Liver (tissue), 8 donors: ENCODE measurements at regions not wholly inside any gene's neighbourhood (a gene's known extent, or its start where the extent isn't known, plus 50 kb on each side); places are given as distances from the start of the nearest gene placed in this dataset.

Experiments used
- DNase-seq: peaks from one replicate; pipeline ENCODE4 v3.0.0-alpha.2; 2017; ENCODE audit warnings: low spot score
- H3K27ac ChIP-seq, 2 donors: one replicate each; pipeline ENCODE4 v1.7.0; 2013; ENCODE audit warnings: inconsistent platforms in 2 of 2, low read length in 2 of 2, control low read depth in 1 of 2, low read depth in 1 of 2, mild to moderate bottlenecking in 1 of 2
- H3K27me3 ChIP-seq, 4 donors: one replicate each; pipeline versions ENCODE4 v1.6.1 to v1.7.0; 2013; ENCODE audit warnings: low read length in 3 of 4, inconsistent platforms in 1 of 4, mild to moderate bottlenecking in 1 of 4, moderate library complexity in 1 of 4; ENCODE audit not compliant: control insufficient read depth in 4 of 4, insufficient read depth in 4 of 4
- H3K36me3 ChIP-seq, 4 donors: one replicate each; pipeline versions ENCODE4 v1.6.1 to v1.7.0; 2013; ENCODE audit warnings: low read length in 3 of 4, mild to moderate bottlenecking in 3 of 4, low read depth in 1 of 4, moderate library complexity in 1 of 4; ENCODE audit not compliant: control insufficient read depth in 4 of 4, insufficient read depth in 3 of 4
- H3K4me1 ChIP-seq, 4 donors: one replicate each; pipeline versions ENCODE4 v1.6.1 to v1.7.0; 2013; ENCODE audit warnings: low read length in 3 of 4, mild to moderate bottlenecking in 3 of 4, moderate library complexity in 1 of 4; ENCODE audit not compliant: control insufficient read depth in 4 of 4, insufficient read depth in 4 of 4
- H3K4me3 ChIP-seq, 3 donors: one replicate each; pipeline versions ENCODE4 v1.6.1 to v1.7.0; 2013; ENCODE audit warnings: low read length in 3 of 3, control low read depth in 1 of 3, low read depth in 1 of 3, mild to moderate bottlenecking in 1 of 3
- H3K9ac ChIP-seq, 2 donors: one replicate each; pipeline ENCODE4 v1.7.0; 2013; ENCODE audit warnings: low read length in 2 of 2, mild to moderate bottlenecking in 2 of 2, moderate library complexity in 2 of 2, control low read depth in 1 of 2, low read depth in 1 of 2
- H3K9me3 ChIP-seq, 4 donors: one replicate each; pipeline versions ENCODE4 v1.6.1 to v1.7.0; 2013; ENCODE audit warnings: low read length in 3 of 4; ENCODE audit not compliant: control insufficient read depth in 4 of 4
- EGR1 ChIP-seq, 2 donors: IDR thresholded peaks; 2 replicates each; pipeline ENCODE4 v1.6.1; 2016 to 2018; ENCODE audit warnings: antibody characterized with exemption in 2 of 2, low read depth in 2 of 2
- FOXA1 ChIP-seq: IDR thresholded peaks from 2 replicates; pipeline ENCODE4 v1.6.1; 2016; ENCODE audit warnings: antibody characterized with exemption
- FOXA2 ChIP-seq: IDR thresholded peaks from 2 replicates; pipeline ENCODE4 v1.6.1; 2016; ENCODE audit warnings: antibody characterized with exemption
- HNF4A ChIP-seq, 2 donors: conservative IDR thresholded peaks; 2 replicates each; pipeline ENCODE4 v1.6.1; 2016; ENCODE audit warnings: antibody characterized with exemption in 2 of 2, mild to moderate bottlenecking in 2 of 2
- HNF4G ChIP-seq: IDR thresholded peaks from 2 replicates; pipeline ENCODE4 v1.6.1; 2016; ENCODE audit warnings: antibody characterized with exemption
- JUND ChIP-seq, 2 donors: IDR thresholded peaks; 2 replicates each; pipeline ENCODE4 v1.6.1; 2016; ENCODE audit warnings: antibody characterized with exemption in 2 of 2
- NR2F2 ChIP-seq: IDR thresholded peaks from 2 replicates; pipeline ENCODE4 v1.6.1; 2016; ENCODE audit warnings: antibody characterized with exemption
- RAD21 ChIP-seq, 2 donors: IDR thresholded peaks; 2 replicates each; pipeline ENCODE4 v1.6.1; 2016; ENCODE audit warnings: antibody characterized with exemption in 2 of 2, mild to moderate bottlenecking in 2 of 2
- REST ChIP-seq: IDR thresholded peaks from 2 replicates; pipeline ENCODE4 v1.6.1; 2016; ENCODE audit warnings: antibody characterized with exemption, mild to moderate bottlenecking
- RXRA ChIP-seq, 2 donors: IDR thresholded peaks; 2 replicates each; pipeline ENCODE4 v1.6.1; 2017 to 2018; ENCODE audit warnings: antibody characterized with exemption in 2 of 2, mild to moderate bottlenecking in 1 of 2
- SP1 ChIP-seq: IDR thresholded peaks from 2 replicates; pipeline ENCODE4 v1.6.1; 2018; ENCODE audit warnings: antibody characterized with exemption, mild to moderate bottlenecking
- TAF1 ChIP-seq: conservative IDR thresholded peaks from 2 replicates; pipeline ENCODE4 v1.6.1; 2016; ENCODE audit warnings: antibody characterized with exemption, mild to moderate bottlenecking
- YY1 ChIP-seq: IDR thresholded peaks from 2 replicates; pipeline ENCODE4 v1.6.1; 2016; ENCODE audit warnings: antibody characterized with exemption, mild to moderate bottlenecking
- ZBTB33 ChIP-seq: IDR thresholded peaks from 2 replicates; pipeline ENCODE4 v1.6.1; 2016; ENCODE audit warnings: antibody characterized with exemption
- WGBS: extraction: QIAGEN DNeasy Blood & Tissue Kit; methylation state at CpG from one replicate; pipeline ENCODE4 v1.1.7; 2013; 5-methylcytosine and 5-hydroxymethylcytosine counted together
- TF ChIP-seq, protein P1 (sequence below): IDR thresholded peaks from 2 replicates; pipeline ENCODE4 v1.6.1; 2016; ENCODE audit warnings: antibody characterized with exemption
- TF ChIP-seq, protein P2 (sequence below): fragments of 150-350 bp; IDR thresholded peaks from 2 replicates; pipeline ENCODE4 v1.5.1; 2017; ENCODE audit warnings: improper control_type of control experiment, low read depth, low read length; ENCODE audit not compliant: missing input control
- TF ChIP-seq, protein P3 (sequence below): IDR thresholded peaks from 2 replicates; pipeline ENCODE4 v1.6.1; 2016; ENCODE audit warnings: antibody characterized with exemption
- donor health status: healthy.
- donor health status: healthy.
- donor health status: healthy.
- donor health status: healthy.
- donor health status: healthy.

DNA sequence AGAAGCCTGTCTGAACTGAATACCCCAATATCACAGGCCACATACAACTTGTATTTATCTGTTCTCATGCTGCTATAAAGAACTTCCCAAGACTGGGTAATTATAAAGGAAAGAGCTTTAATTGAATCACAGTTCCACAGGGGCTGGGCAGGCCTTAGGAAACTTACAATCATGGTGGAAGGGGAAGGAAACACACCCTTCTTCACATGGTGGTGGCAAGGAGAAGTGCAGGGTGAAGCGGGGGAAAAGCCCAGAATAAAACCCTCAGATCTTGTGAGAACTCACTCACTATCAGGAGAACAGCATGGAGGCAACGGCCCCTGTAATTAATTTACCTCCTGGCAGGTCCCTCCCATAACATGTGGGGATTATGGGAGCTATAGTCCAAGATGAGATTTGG lies 50.3 kb upstream of the FNDC1 start:
- H3K27ac ChIP-seq, result no peak overlapping the region
- no peaks in the 10 kb centered on the region for H3K9me3 ChIP-seq
- DNase-seq, result no peak
- no peak overlapping the region for H3K4me3 ChIP-seq
- H3K27me3 ChIP-seq, result no peaks in the 10 kb centered on the region
- no peaks in the 10 kb centered on the region for H3K36me3 ChIP-seq
- no peaks in the 10 kb centered on the region for H3K4me1 ChIP-seq
- H3K9ac ChIP-seq, result no peak overlapping the region
- no peak for TF ChIP-seq ZBTB33
- TF ChIP-seq TAF1, result no peak
- no peak for TF ChIP-seq REST
- TF ChIP-seq EGR1 (IDR thresholded peaks at IDR 0.05; ENCODE audit: low read depth in 2 of 2), result no peak
- no peak for TF ChIP-seq RXRA (IDR thresholded peaks at IDR 0.05)
- no peak for TF ChIP-seq HNF4G
- TF ChIP-seq JUND (IDR thresholded peaks at IDR 0.05), result no peak
- TF ChIP-seq FOXA2, result no peak
- no peak for TF ChIP-seq NR2F2
- TF ChIP-seq, protein P1, sequence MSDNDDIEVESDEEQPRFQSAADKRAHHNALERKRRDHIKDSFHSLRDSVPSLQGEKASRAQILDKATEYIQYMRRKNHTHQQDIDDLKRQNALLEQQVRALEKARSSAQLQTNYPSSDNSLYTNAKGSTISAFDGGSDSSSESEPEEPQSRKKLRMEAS, result no peak
- TF ChIP-seq RAD21 (IDR thresholded peaks at IDR 0.05), result no peak
- TF ChIP-seq HNF4A (conservative IDR thresholded peaks at IDR 0.05), result no peak
- no peak for TF ChIP-seq SP1
- WGBS, result 73% methylated on average over 2 of the region's 2 CpGs

DNA sequence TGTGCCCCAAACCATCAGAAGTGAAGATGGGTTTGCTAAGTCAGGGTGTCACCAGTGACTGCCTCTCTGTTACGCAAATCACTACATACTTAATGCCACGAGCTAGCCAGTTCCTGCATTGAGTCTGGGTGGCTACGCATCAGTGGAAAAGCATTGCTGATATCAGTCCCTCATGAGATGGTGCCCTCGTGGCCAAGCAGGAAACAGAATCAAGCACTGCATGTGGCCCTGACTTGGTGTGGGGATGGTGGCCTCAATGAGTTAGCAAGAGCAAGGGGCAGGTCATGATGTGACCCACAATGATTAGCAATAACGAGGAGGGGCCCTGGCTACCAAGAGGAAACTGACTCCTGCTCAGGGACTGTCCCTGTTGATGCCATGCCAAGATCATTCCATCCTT lies 51.6 kb upstream of the FNDC1 start:
- Histone ChIP-seq H3K4me1 (no peaks in the 10 kb centered on the region), H3K27me3 (no peaks in the 10 kb centered on the region), H3K4me3 (no peak overlapping the region), H3K27ac (no peak overlapping the region), H3K9me3 (no peaks in the 10 kb centered on the region), H3K36me3 (no peaks in the 10 kb centered on the region), H3K9ac (no peak overlapping the region)
- 68% methylated on average over 5 of the region's 5 CpGs for WGBS
- no peak for TF ChIP-seq EGR1 (IDR thresholded peaks at IDR 0.05; ENCODE audit: low read depth in 2 of 2)
- no peak for TF ChIP-seq RXRA (IDR thresholded peaks at IDR 0.05)
- TF ChIP-seq FOXA1, result no peak
- TF ChIP-seq ZBTB33, result no peak
- no peak for TF ChIP-seq SP1
- TF ChIP-seq FOXA2, result no peak
- TF ChIP-seq, protein P2, sequence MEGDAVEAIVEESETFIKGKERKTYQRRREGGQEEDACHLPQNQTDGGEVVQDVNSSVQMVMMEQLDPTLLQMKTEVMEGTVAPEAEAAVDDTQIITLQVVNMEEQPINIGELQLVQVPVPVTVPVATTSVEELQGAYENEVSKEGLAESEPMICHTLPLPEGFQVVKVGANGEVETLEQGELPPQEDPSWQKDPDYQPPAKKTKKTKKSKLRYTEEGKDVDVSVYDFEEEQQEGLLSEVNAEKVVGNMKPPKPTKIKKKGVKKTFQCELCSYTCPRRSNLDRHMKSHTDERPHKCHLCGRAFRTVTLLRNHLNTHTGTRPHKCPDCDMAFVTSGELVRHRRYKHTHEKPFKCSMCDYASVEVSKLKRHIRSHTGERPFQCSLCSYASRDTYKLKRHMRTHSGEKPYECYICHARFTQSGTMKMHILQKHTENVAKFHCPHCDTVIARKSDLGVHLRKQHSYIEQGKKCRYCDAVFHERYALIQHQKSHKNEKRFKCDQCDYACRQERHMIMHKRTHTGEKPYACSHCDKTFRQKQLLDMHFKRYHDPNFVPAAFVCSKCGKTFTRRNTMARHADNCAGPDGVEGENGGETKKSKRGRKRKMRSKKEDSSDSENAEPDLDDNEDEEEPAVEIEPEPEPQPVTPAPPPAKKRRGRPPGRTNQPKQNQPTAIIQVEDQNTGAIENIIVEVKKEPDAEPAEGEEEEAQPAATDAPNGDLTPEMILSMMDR, result no peak
- no peak for TF ChIP-seq JUND (IDR thresholded peaks at IDR 0.05)
- TF ChIP-seq, protein P3, sequence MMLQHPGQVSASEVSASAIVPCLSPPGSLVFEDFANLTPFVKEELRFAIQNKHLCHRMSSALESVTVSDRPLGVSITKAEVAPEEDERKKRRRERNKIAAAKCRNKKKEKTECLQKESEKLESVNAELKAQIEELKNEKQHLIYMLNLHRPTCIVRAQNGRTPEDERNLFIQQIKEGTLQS, result no peak
- no peak for TF ChIP-seq YY1
- TF ChIP-seq REST, result no peak
- no peak for DNase-seq
